ENCODE measurements at regions not wholly inside any gene's neighbourhood (a gene's known extent, or its start where the extent isn't known, plus 50 kb on each side); places are given as distances from the start of the nearest gene placed in this dataset.

- DNase-seq, result no peak
- Mint-ChIP-seq H3K36me3 (ENCODE audit: insufficient read depth) (no peaks in the 10 kb centered on the region), H3K9me3 (peaks cover 1 to 3% of the 10 kb centered on the region in 2 donors)
These were observed 56.6 kb upstream of the APP start for GRCh38 chr21:26227130-26227529.

GRCh38 chr21:26226724-26227123, 56.2 kb upstream of the APP start:
- no peaks in the 10 kb centered on the region for H3K27me3 Mint-ChIP-seq
- no peak overlapping the region for H3K27ac Mint-ChIP-seq
- H3K9me3 Mint-ChIP-seq, result no peaks in the 10 kb centered on the region
- H3K36me3 Mint-ChIP-seq (ENCODE audit: insufficient read depth), result no peaks in the 10 kb centered on the region
- no peak for DNase-seq
- H3K4me3 Mint-ChIP-seq, result no peak overlapping the region
- ATAC-seq (replicated peaks), result no peak
- H3K4me1 Mint-ChIP-seq (ENCODE audit: low read depth in 2 of 2), result no peaks in the 10 kb centered on the region

More at GRCh38 chr21:26227130-26227529, 56.6 kb upstream of the APP start:
- Mint-ChIP-seq H3K27me3 (no peaks in the 10 kb centered on the region), H3K4me3 (no peak overlapping the region), H3K4me1 (ENCODE audit: low read depth in 2 of 2) (no peaks in the 10 kb centered on the region), H3K27ac (no peak overlapping the region)
- ATAC-seq (replicated peaks), result no peak

- Mint-ChIP-seq H3K9me3 (peaks cover 0 to 3% of the 10 kb centered on the region in 2 donors), H3K36me3 (ENCODE audit: insufficient read depth) (no peaks in the 10 kb centered on the region), H3K4me1 (ENCODE audit: low read depth in 2 of 2) (no peaks in the 10 kb centered on the region), H3K27me3 (no peaks in the 10 kb centered on the region), H3K27ac (no peak overlapping the region), H3K4me3 (no peak overlapping the region)
- DNase-seq, result no peak
- ATAC-seq (replicated peaks), result no peak
These were observed 54.5 kb upstream of the APP start for GRCh38 chr21:26225046-26225445.

GRCh38 chr21:26224366-26224765, 53.8 kb upstream of the APP start:
- peaks cover 1 to 3% of the 10 kb centered on the region in 2 donors for H3K9me3 Mint-ChIP-seq
- H3K4me1 Mint-ChIP-seq (ENCODE audit: low read depth in 2 of 2), result no peaks in the 10 kb centered on the region
- ATAC-seq (replicated peaks), result no peak

More at GRCh38 chr21:26224366-26224765, 53.8 kb upstream of the APP start:
- DNase-seq, result no peak
- no peaks in the 10 kb centered on the region for H3K27me3 Mint-ChIP-seq
- no peak overlapping the region for H3K4me3 Mint-ChIP-seq
- no peak overlapping the region for H3K27ac Mint-ChIP-seq
- H3K36me3 Mint-ChIP-seq (ENCODE audit: insufficient read depth), result no peaks in the 10 kb centered on the region

All from effector memory CD8-positive, alpha-beta T cell (primary cell).